HepG2 (cell line): ENCODE measurements at regions not wholly inside any gene's neighbourhood (a gene's known extent, or its start where the extent isn't known, plus 50 kb on each side); places are given as distances from the start of the nearest gene placed in this dataset.

Source experiments
- ATAC-seq: fragments of 200-7000 bp; cut with Tn5 transposase; 3 replicates; pipeline ENCODE4 v1.9.1; 2020; ENCODE audit warnings: mild to moderate bottlenecking, moderate library complexity
- BruUV-seq: library from RNA; stranded (reverse); fragments of 400-500 nt; replicated peaks from 2 replicates; lab custom pipeline; 2021; lab: Mats Ljungman, UMichigan
- CTCF ChIA-PET: fragments of 300-600 bp; formaldehyde crosslinking; extraction: SDS; loops from one replicate; lab custom pipeline; 2021; ENCODE audit warnings: low total read pairs, inconsistent platforms, low intra/inter-chr PET ratio; lab: Yijun Ruan, JAX
- POLR2A ChIA-PET: fragments of 350-600 bp; sonication (Branson Sonifier 250); formaldehyde crosslinking; loops from one replicate; lab custom pipeline; 2020; ENCODE audit warnings: antibody characterized with exemption, inconsistent platforms; lab: Yijun Ruan, JAX
- DNase-seq: peaks from one replicate; pipeline ENCODE4 v3.0.0-alpha.2; 2015; ENCODE audit warnings: low spot score
- FAIRE-seq: peaks from 3 replicates; lab custom pipeline; 2011; peaks lifted over from hg19 to GRCh38; lab: Jason Lieb, UNC
- H2AFZ ChIP-seq: one replicate; pipeline ENCODE4 v1.6.1; 2011; ENCODE audit warnings: low read length, inconsistent platforms
- H3K27ac ChIP-seq: fragments of 300-600 bp; 3 replicates; pipeline ENCODE4 v1.8.0; 2011; ENCODE audit warnings: mixed run types, mild to moderate bottlenecking, mixed read lengths, low read length, inconsistent platforms; ENCODE audit not compliant: insufficient read depth; ENCODE audit errors: extremely low read length
- H3K27me3 ChIP-seq, 2 experiments: fragments of 200-600 bp in 1 of 2; 2 replicates in 1 of 2; 3 replicates in 1 of 2; pipeline versions ENCODE4 v1.6.0 to v1.8.0; 2011; ENCODE audit warnings: low read length in 2 of 2, mild to moderate bottlenecking in 2 of 2, moderate library complexity in 2 of 2, inconsistent platforms in 1 of 2; ENCODE audit not compliant: insufficient read depth in 2 of 2, control insufficient read depth in 1 of 2
- H3K36me3 ChIP-seq, 2 experiments: fragments of 200-600 bp in 1 of 2; replicated peaks in 1 of 2; 2 replicates in 1 of 2; 3 replicates in 1 of 2; pipeline versions ENCODE4 v1.5.1 to v1.8.0; 2011; ENCODE audit warnings: low read length in 2 of 2, inconsistent platforms in 1 of 2; ENCODE audit not compliant: insufficient read depth in 2 of 2, control insufficient read depth in 1 of 2
- H3K4me1 ChIP-seq: 2 replicates; pipeline ENCODE4 v1.5.1; 2012; ENCODE audit warnings: low read length, inconsistent platforms; ENCODE audit not compliant: insufficient read depth
- H3K4me2 ChIP-seq: 2 replicates; pipeline ENCODE4 v1.6.0; 2011; ENCODE audit warnings: low read depth, low read length, inconsistent platforms
- H3K4me3 ChIP-seq, 3 experiments: fragments of 200-600 bp in 1 of 3; sonication (generic), shearing (Covaris generic) in 1 of 3; replicated peaks in 1 of 3; 2 replicates each; pipeline ENCODE4 v1.5.1; 2011 to 2016; ENCODE audit warnings: low read length in 3 of 3, inconsistent platforms in 2 of 3, low read depth in 2 of 3, mild to moderate bottlenecking in 2 of 3, control low read depth in 1 of 3, mixed read lengths in 1 of 3; ENCODE audit not compliant: insufficient read depth in 1 of 3
- H3K79me2 ChIP-seq: one replicate; pipeline ENCODE4 v1.6.1; 2011; ENCODE audit warnings: low read length, inconsistent platforms; ENCODE audit not compliant: insufficient read depth
- H3K9ac ChIP-seq: 2 replicates; pipeline ENCODE4 v1.6.0; 2011; ENCODE audit warnings: mild to moderate bottlenecking, low read depth, low read length, inconsistent platforms; ENCODE audit not compliant: insufficient read depth
- H3K9me3 ChIP-seq: 2 replicates; pipeline ENCODE4 v1.5.1; 2012; ENCODE audit warnings: mild to moderate bottlenecking, low read length
- H4K20me1 ChIP-seq: 2 replicates; pipeline ENCODE4 v1.6.0; 2011; ENCODE audit warnings: inconsistent platforms, mild to moderate bottlenecking, low read length, moderate library complexity; ENCODE audit not compliant: insufficient read depth
- NCOA5 ChIP-seq: sonication (generic); formaldehyde crosslinking; IDR thresholded peaks from 2 replicates; pipeline ENCODE4 v1.4.0; 2020; ENCODE audit warnings: missing genetic modification reagents
- RARA ChIP-seq: IDR thresholded peaks from 2 replicates; pipeline ENCODE4 v1.6.1; 2016; ENCODE audit warnings: missing genetic modification reagents, missing compliant biosample characterization
- TBL1XR1 ChIP-seq: fragments of 150-350 bp; IDR thresholded peaks from 2 replicates; pipeline ENCODE4 v1.6.1; 2014; ENCODE audit warnings: borderline replicate concordance, low read length; ENCODE audit not compliant: partially characterized antibody
- WIZ ChIP-seq: sonication (generic); formaldehyde crosslinking; IDR thresholded peaks from 2 replicates; pipeline ENCODE4 v1.5.1; 2020; ENCODE audit warnings: mild to moderate bottlenecking, missing genetic modification reagents
- WGBS: methylation state at CpG from one replicate; pipeline ENCODE4 v1.1.6; 2017; ENCODE audit warnings: low lambda C conversion rate; 5-methylcytosine and 5-hydroxymethylcytosine counted together
- in situ Hi-C: cut with HindIII; loops from 2 replicates; pipeline ENCODE4 v1.10.0; 2017; ENCODE audit warnings: low pct_unique_long_range_greater_than_20kb; ENCODE audit not compliant: extremely low pct_ligation_motif_present
- intact Hi-C: fragments of 100-400 bp; cut with micrococcal nuclease; formaldehyde crosslinking; loops from one replicate; pipeline ENCODE4 v1.10.0; 2022; ENCODE audit not compliant: unreplicated experiment
- TF ChIP-seq, protein P1 (sequence below): sonication (generic); formaldehyde crosslinking; IDR thresholded peaks from 2 replicates; pipeline ENCODE4 v1.5.0; 2020; ENCODE audit warnings: mild to moderate bottlenecking, missing genetic modification reagents
- TF ChIP-seq, protein P2 (sequence below): sonication (generic); formaldehyde crosslinking; IDR thresholded peaks from 2 replicates; pipeline ENCODE4 v1.4.0; 2020; ENCODE audit warnings: missing genetic modification reagents, borderline replicate concordance
- TF ChIP-seq, protein P3 (sequence below): sonication (generic); formaldehyde crosslinking; IDR thresholded peaks from 2 replicates; pipeline ENCODE4 v1.9.0; 2021; ENCODE audit warnings: mild to moderate bottlenecking, missing genetic modification reagents
- TF ChIP-seq, protein P4 (sequence below): IDR thresholded peaks from 2 replicates; pipeline ENCODE4 v1.6.1; 2018; ENCODE audit warnings: missing genetic modification reagents, mild to moderate bottlenecking, missing compliant biosample characterization
- TF ChIP-seq, protein P5 (sequence below): IDR thresholded peaks from 2 replicates; pipeline ENCODE4 v1.6.1; 2016; ENCODE audit warnings: control low read depth

DNA sequence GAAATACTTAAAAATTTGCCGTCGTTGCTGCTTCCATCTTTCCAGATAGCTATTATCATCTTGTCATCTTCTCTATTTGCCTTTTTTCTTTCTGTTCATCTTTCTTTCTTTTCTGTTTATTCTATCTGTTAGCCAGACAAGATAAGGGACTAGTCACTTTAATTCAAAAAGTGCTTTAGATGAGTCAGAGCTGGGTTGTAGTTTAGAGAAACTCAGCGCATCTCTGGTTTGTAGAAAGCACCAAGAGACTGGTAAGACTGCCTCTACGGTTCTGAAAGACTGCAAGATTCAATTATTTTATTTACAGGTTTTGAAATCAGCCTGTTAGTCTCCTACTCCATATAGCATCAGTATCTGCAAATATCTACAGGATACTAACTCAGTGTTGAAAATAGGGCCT lies 562.8 kb upstream of the RIOK2 start (continued):
- TF ChIP-seq, protein P1, sequence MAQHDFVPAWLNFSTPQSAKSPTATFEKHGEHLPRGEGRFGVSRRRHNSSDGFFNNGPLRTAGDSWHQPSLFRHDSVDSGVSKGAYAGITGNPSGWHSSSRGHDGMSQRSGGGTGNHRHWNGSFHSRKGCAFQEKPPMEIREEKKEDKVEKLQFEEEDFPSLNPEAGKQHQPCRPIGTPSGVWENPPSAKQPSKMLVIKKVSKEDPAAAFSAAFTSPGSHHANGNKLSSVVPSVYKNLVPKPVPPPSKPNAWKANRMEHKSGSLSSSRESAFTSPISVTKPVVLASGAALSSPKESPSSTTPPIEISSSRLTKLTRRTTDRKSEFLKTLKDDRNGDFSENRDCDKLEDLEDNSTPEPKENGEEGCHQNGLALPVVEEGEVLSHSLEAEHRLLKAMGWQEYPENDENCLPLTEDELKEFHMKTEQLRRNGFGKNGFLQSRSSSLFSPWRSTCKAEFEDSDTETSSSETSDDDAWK (CRISPR knock-in tag): no peak
- TF ChIP-seq, protein P2, sequence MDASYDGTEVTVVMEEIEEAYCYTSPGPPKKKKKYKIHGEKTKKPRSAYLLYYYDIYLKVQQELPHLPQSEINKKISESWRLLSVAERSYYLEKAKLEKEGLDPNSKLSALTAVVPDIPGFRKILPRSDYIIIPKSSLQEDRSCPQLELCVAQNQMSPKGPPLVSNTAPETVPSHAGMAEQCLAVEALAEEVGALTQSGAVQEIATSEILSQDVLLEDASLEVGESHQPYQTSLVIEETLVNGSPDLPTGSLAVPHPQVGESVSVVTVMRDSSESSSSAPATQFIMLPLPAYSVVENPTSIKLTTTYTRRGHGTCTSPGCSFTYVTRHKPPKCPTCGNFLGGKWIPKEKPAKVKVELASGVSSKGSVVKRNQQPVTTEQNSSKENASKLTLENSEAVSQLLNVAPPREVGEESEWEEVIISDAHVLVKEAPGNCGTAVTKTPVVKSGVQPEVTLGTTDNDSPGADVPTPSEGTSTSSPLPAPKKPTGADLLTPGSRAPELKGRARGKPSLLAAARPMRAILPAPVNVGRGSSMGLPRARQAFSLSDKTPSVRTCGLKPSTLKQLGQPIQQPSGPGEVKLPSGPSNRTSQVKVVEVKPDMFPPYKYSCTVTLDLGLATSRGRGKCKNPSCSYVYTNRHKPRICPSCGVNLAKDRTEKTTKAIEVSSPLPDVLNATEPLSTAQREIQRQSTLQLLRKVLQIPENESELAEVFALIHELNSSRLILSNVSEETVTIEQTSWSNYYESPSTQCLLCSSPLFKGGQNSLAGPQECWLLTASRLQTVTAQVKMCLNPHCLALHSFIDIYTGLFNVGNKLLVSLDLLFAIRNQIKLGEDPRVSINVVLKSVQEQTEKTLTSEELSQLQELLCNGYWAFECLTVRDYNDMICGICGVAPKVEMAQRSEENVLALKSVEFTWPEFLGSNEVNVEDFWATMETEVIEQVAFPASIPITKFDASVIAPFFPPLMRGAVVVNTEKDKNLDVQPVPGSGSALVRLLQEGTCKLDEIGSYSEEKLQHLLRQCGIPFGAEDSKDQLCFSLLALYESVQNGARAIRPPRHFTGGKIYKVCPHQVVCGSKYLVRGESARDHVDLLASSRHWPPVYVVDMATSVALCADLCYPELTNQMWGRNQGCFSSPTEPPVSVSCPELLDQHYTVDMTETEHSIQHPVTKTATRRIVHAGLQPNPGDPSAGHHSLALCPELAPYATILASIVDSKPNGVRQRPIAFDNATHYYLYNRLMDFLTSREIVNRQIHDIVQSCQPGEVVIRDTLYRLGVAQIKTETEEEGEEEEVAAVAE (CRISPR knock-in tag): no peak
- TF ChIP-seq WIZ (CRISPR knock-in tag) (no peak), RARA (CRISPR knock-in tag) (no peak)

DNA sequence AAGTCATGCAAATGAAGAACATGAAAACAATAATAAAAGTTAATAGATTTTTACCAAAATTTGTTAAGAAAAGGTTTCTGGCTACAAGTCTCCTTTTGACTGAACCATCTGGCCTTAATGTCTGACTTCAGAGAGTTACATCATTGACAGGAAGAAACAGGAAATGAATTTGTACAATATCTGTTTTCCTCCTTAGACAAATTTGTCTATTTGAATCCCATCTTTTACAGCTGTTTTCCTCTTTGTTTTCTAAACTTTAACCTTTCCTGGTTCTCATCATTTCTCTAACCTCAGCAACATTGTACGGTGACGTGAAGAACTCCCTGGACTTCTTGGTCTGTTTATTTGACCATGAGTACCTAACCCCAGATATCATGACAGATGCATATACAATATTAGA lies 567.5 kb upstream of the RIOK2 start:
- POLR2A ChIA-PET: no interaction called here
- ATAC-seq: no peak
- WGBS: 61% methylated on average over 2 of the region's 2 CpGs
- TF ChIP-seq NCOA5 (CRISPR knock-in tag) (no peak), TBL1XR1 (no peak)
- TF ChIP-seq, protein P3, sequence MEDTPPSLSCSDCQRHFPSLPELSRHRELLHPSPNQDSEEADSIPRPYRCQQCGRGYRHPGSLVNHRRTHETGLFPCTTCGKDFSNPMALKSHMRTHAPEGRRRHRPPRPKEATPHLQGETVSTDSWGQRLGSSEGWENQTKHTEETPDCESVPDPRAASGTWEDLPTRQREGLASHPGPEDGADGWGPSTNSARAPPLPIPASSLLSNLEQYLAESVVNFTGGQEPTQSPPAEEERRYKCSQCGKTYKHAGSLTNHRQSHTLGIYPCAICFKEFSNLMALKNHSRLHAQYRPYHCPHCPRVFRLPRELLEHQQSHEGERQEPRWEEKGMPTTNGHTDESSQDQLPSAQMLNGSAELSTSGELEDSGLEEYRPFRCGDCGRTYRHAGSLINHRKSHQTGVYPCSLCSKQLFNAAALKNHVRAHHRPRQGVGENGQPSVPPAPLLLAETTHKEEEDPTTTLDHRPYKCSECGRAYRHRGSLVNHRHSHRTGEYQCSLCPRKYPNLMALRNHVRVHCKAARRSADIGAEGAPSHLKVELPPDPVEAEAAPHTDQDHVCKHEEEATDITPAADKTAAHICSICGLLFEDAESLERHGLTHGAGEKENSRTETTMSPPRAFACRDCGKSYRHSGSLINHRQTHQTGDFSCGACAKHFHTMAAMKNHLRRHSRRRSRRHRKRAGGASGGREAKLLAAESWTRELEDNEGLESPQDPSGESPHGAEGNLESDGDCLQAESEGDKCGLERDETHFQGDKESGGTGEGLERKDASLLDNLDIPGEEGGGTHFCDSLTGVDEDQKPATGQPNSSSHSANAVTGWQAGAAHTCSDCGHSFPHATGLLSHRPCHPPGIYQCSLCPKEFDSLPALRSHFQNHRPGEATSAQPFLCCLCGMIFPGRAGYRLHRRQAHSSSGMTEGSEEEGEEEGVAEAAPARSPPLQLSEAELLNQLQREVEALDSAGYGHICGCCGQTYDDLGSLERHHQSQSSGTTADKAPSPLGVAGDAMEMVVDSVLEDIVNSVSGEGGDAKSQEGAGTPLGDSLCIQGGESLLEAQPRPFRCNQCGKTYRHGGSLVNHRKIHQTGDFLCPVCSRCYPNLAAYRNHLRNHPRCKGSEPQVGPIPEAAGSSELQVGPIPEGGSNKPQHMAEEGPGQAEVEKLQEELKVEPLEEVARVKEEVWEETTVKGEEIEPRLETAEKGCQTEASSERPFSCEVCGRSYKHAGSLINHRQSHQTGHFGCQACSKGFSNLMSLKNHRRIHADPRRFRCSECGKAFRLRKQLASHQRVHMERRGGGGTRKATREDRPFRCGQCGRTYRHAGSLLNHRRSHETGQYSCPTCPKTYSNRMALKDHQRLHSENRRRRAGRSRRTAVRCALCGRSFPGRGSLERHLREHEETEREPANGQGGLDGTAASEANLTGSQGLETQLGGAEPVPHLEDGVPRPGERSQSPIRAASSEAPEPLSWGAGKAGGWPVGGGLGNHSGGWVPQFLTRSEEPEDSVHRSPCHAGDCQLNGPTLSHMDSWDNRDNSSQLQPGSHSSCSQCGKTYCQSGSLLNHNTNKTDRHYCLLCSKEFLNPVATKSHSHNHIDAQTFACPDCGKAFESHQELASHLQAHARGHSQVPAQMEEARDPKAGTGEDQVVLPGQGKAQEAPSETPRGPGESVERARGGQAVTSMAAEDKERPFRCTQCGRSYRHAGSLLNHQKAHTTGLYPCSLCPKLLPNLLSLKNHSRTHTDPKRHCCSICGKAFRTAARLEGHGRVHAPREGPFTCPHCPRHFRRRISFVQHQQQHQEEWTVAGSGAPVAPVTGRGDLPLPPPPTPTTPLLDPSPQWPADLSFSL (CRISPR knock-in tag): no peak
- TF ChIP-seq, protein P4, sequence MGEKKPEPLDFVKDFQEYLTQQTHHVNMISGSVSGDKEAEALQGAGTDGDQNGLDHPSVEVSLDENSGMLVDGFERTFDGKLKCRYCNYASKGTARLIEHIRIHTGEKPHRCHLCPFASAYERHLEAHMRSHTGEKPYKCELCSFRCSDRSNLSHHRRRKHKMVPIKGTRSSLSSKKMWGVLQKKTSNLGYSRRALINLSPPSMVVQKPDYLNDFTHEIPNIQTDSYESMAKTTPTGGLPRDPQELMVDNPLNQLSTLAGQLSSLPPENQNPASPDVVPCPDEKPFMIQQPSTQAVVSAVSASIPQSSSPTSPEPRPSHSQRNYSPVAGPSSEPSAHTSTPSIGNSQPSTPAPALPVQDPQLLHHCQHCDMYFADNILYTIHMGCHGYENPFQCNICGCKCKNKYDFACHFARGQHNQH (CRISPR knock-in tag): no peak
- TF ChIP-seq, protein P5, sequence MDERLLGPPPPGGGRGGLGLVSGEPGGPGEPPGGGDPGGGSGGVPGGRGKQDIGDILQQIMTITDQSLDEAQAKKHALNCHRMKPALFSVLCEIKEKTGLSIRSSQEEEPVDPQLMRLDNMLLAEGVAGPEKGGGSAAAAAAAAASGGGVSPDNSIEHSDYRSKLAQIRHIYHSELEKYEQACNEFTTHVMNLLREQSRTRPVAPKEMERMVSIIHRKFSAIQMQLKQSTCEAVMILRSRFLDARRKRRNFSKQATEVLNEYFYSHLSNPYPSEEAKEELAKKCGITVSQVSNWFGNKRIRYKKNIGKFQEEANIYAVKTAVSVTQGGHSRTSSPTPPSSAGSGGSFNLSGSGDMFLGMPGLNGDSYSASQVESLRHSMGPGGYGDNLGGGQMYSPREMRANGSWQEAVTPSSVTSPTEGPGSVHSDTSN: no peak

More for the DNA sequence above, 567.5 kb upstream of the RIOK2 start:
- Histone ChIP-seq H3K4me1 (no peaks in the 10 kb centered on the region), H4K20me1 (no peaks in the 10 kb centered on the region), H3K27me3 (no peaks in the 10 kb centered on the region), H3K79me2 (no peaks in the 10 kb centered on the region), H3K36me3 (no peaks in the 10 kb centered on the region), H3K9me3 (no peaks in the 10 kb centered on the region), H2AFZ (no peak overlapping the region), H3K27ac (no peak overlapping the region), H3K9ac (no peak overlapping the region), H3K4me3 (no peak overlapping the region), H3K4me2 (no peak overlapping the region)
- BruUV-seq: no TSS peak
- intact Hi-C loops (no loop called here), in situ Hi-C loops (no loop called here)
- DNase-seq: no peak
- CTCF ChIA-PET: no interaction called here
- no peak for FAIRE-seq
